HepG2 (cell line): ENCODE measurements at regions not wholly inside any gene's neighbourhood (a gene's known extent, or its start where the extent isn't known, plus 50 kb on each side); places are given as distances from the start of the nearest gene placed in this dataset.

ENCODE experiments used
- ATAC-seq: fragments of 200-7000 bp; cut with Tn5 transposase; 3 replicates; pipeline ENCODE4 v1.9.1; 2020; ENCODE audit warnings: mild to moderate bottlenecking, moderate library complexity
- BruUV-seq: library from RNA; stranded (reverse); fragments of 400-500 nt; replicated peaks from 2 replicates; lab custom pipeline; 2021; lab: Mats Ljungman, UMichigan
- CTCF ChIA-PET: fragments of 300-600 bp; formaldehyde crosslinking; extraction: SDS; loops from one replicate; lab custom pipeline; 2021; ENCODE audit warnings: low total read pairs, inconsistent platforms, low intra/inter-chr PET ratio; lab: Yijun Ruan, JAX
- POLR2A ChIA-PET: fragments of 350-600 bp; sonication (Branson Sonifier 250); formaldehyde crosslinking; loops from one replicate; lab custom pipeline; 2020; ENCODE audit warnings: antibody characterized with exemption, inconsistent platforms; lab: Yijun Ruan, JAX
- DNase-seq: peaks from one replicate; pipeline ENCODE4 v3.0.0-alpha.2; 2015; ENCODE audit warnings: low spot score
- FAIRE-seq: peaks from 3 replicates; lab custom pipeline; 2011; peaks lifted over from hg19 to GRCh38; lab: Jason Lieb, UNC
- H2AFZ ChIP-seq: one replicate; pipeline ENCODE4 v1.6.1; 2011; ENCODE audit warnings: low read length, inconsistent platforms
- H3K27ac ChIP-seq: fragments of 300-600 bp; 3 replicates; pipeline ENCODE4 v1.8.0; 2011; ENCODE audit warnings: mixed run types, mild to moderate bottlenecking, mixed read lengths, low read length, inconsistent platforms; ENCODE audit not compliant: insufficient read depth; ENCODE audit errors: extremely low read length
- H3K27me3 ChIP-seq, 2 experiments: fragments of 200-600 bp in 1 of 2; 2 replicates in 1 of 2; 3 replicates in 1 of 2; pipeline versions ENCODE4 v1.6.0 to v1.8.0; 2011; ENCODE audit warnings: low read length in 2 of 2, mild to moderate bottlenecking in 2 of 2, moderate library complexity in 2 of 2, inconsistent platforms in 1 of 2; ENCODE audit not compliant: insufficient read depth in 2 of 2, control insufficient read depth in 1 of 2
- H3K36me3 ChIP-seq, 2 experiments: fragments of 200-600 bp in 1 of 2; replicated peaks in 1 of 2; 2 replicates in 1 of 2; 3 replicates in 1 of 2; pipeline versions ENCODE4 v1.5.1 to v1.8.0; 2011; ENCODE audit warnings: low read length in 2 of 2, inconsistent platforms in 1 of 2; ENCODE audit not compliant: insufficient read depth in 2 of 2, control insufficient read depth in 1 of 2
- H3K4me1 ChIP-seq: 2 replicates; pipeline ENCODE4 v1.5.1; 2012; ENCODE audit warnings: low read length, inconsistent platforms; ENCODE audit not compliant: insufficient read depth
- H3K4me2 ChIP-seq: 2 replicates; pipeline ENCODE4 v1.6.0; 2011; ENCODE audit warnings: low read depth, low read length, inconsistent platforms
- H3K4me3 ChIP-seq, 3 experiments: fragments of 200-600 bp in 1 of 3; sonication (generic), shearing (Covaris generic) in 1 of 3; replicated peaks in 1 of 3; 2 replicates each; pipeline ENCODE4 v1.5.1; 2011 to 2016; ENCODE audit warnings: low read length in 3 of 3, inconsistent platforms in 2 of 3, low read depth in 2 of 3, mild to moderate bottlenecking in 2 of 3, control low read depth in 1 of 3, mixed read lengths in 1 of 3; ENCODE audit not compliant: insufficient read depth in 1 of 3
- H3K79me2 ChIP-seq: one replicate; pipeline ENCODE4 v1.6.1; 2011; ENCODE audit warnings: low read length, inconsistent platforms; ENCODE audit not compliant: insufficient read depth
- H3K9ac ChIP-seq: 2 replicates; pipeline ENCODE4 v1.6.0; 2011; ENCODE audit warnings: mild to moderate bottlenecking, low read depth, low read length, inconsistent platforms; ENCODE audit not compliant: insufficient read depth
- H3K9me3 ChIP-seq: 2 replicates; pipeline ENCODE4 v1.5.1; 2012; ENCODE audit warnings: mild to moderate bottlenecking, low read length
- H4K20me1 ChIP-seq: 2 replicates; pipeline ENCODE4 v1.6.0; 2011; ENCODE audit warnings: inconsistent platforms, mild to moderate bottlenecking, low read length, moderate library complexity; ENCODE audit not compliant: insufficient read depth
- ASH2L ChIP-seq: fragments of 300-600, 200-600 bp; sonication (generic); IDR thresholded peaks from 2 replicates; pipeline ENCODE4 v1.7.0; 2017; ENCODE audit warnings: low read depth, mild to moderate bottlenecking, moderate library complexity, mixed read lengths, low read length; ENCODE audit not compliant: insufficient read length
- HOXA5 ChIP-seq: sonication (generic); formaldehyde crosslinking; IDR thresholded peaks from 2 replicates; pipeline ENCODE4 v1.4.0; 2020; ENCODE audit warnings: missing genetic modification reagents
- POLR2AphosphoS5 ChIP-seq: IDR thresholded peaks from 2 replicates; pipeline ENCODE4 v1.6.1; 2012; ENCODE audit warnings: low read depth, low read length
- ZNF609 ChIP-seq: sonication (generic); formaldehyde crosslinking; IDR thresholded peaks from 2 replicates; pipeline ENCODE4 v1.4.0; 2020; ENCODE audit warnings: mild to moderate bottlenecking, missing genetic modification reagents, borderline replicate concordance
- ZNF781 ChIP-seq: sonication (generic); formaldehyde crosslinking; IDR thresholded peaks from 2 replicates; pipeline ENCODE4 v1.5.1; 2020; ENCODE audit warnings: borderline replicate concordance, mild to moderate bottlenecking, missing genetic modification reagents; ENCODE audit errors: not compliant biosample characterization
- ZNF784 ChIP-seq: sonication (generic); formaldehyde crosslinking; IDR thresholded peaks from 2 replicates; pipeline ENCODE4 v1.5.1; 2020; ENCODE audit warnings: missing genetic modification reagents, mild to moderate bottlenecking, borderline replicate concordance
- ZSCAN9 ChIP-seq: IDR thresholded peaks from 2 replicates; pipeline ENCODE4 v1.6.1; 2016; ENCODE audit warnings: borderline replicate concordance
- WGBS: methylation state at CpG from one replicate; pipeline ENCODE4 v1.1.6; 2017; ENCODE audit warnings: low lambda C conversion rate; 5-methylcytosine and 5-hydroxymethylcytosine counted together
- in situ Hi-C: cut with HindIII; loops from 2 replicates; pipeline ENCODE4 v1.10.0; 2017; ENCODE audit warnings: low pct_unique_long_range_greater_than_20kb; ENCODE audit not compliant: extremely low pct_ligation_motif_present
- intact Hi-C: fragments of 100-400 bp; cut with micrococcal nuclease; formaldehyde crosslinking; loops from one replicate; pipeline ENCODE4 v1.10.0; 2022; ENCODE audit not compliant: unreplicated experiment

GRCh38 chr17:13329421-13329820, 272.3 kb downstream of the HS3ST3A1 start:
- Histone ChIP-seq H3K36me3 (no peaks in the 10 kb centered on the region), H3K9ac (no peak overlapping the region), H3K4me2 (no peak overlapping the region), H4K20me1 (no peaks in the 10 kb centered on the region), H3K4me3 (no peak overlapping the region), H3K4me1 (peaks cover 3% of the 10 kb centered on the region), H3K27me3 (no peaks in the 10 kb centered on the region; a peak in 2 of 5 replicates), H3K79me2 (no peaks in the 10 kb centered on the region), H3K9me3 (no peaks in the 10 kb centered on the region), H3K27ac (no peak overlapping the region), H2AFZ (no peak overlapping the region)
- ATAC-seq: no peak
- TF ChIP-seq HOXA5 (CRISPR knock-in tag) (no peak), POLR2AphosphoS5 (no peak), ZNF781 (no peak), ASH2L (no peak), ZNF784 (CRISPR knock-in tag) (no peak), ZSCAN9 (CRISPR knock-in tag) (no peak), ZNF609 (CRISPR knock-in tag) (no peak)
- CTCF ChIA-PET: no interaction called here
- no peak for FAIRE-seq
- in situ Hi-C loops (no loop called here), intact Hi-C loops (no loop called here)
- no peak for DNase-seq
- POLR2A ChIA-PET: no interaction called here
- 30% methylated on average over 3 of the region's 3 CpGs for WGBS
- BruUV-seq: no TSS peak
